Activated T-helper 1 cell treated with Interleukin-2 at 50 U/mL for 16 hours (primary cell): ENCODE measurements at regions not wholly inside any gene's neighbourhood (a gene's known extent, or its start where the extent isn't known, plus 50 kb on each side); places are given as distances from the start of the nearest gene placed in this dataset.

Experiments
- DNase-seq: peaks from one replicate; pipeline ENCODE4 v3.0.0-alpha.2; 2020; ENCODE audit warnings: low read depth

GRCh38 chr12:98146487-98146886 is 368.9 kb upstream of the TMPO start:
- DNase-seq, result no peak

GRCh38 chr12:98149270-98149669 is 366.1 kb upstream of the TMPO start:
- DNase-seq, result no peak

GRCh38 chr12:98149691-98150210 is 365.6 kb upstream of the TMPO start:
- DNase-seq, result no peak

GRCh38 chr12:98151105-98151590 is 364.2 kb upstream of the TMPO start:
- DNase-seq, result no peak

GRCh38 chr12:98151984-98152383 is 363.4 kb upstream of the TMPO start:
- DNase-seq, result no peak

- no peak for DNase-seq
These were observed 360.5 kb upstream of the TMPO start for GRCh38 chr12:98154850-98155249.

GRCh38 chr12:98156697-98157096 is 358.7 kb upstream of the TMPO start:
- no peak for DNase-seq

GRCh38 chr12:98162906-98163678 is 352.3 kb upstream of the TMPO start:
- no peak for DNase-seq

- DNase-seq, result no peak
These were observed 343.1 kb upstream of the TMPO start for GRCh38 chr12:98172304-98172703.

- no peak for DNase-seq
These were observed 342.6 kb upstream of the TMPO start for GRCh38 chr12:98172801-98173200.

- DNase-seq, result no peak
These were observed 341.5 kb upstream of the TMPO start for GRCh38 chr12:98173773-98174427.

- no peak for DNase-seq
These were observed 341.0 kb upstream of the TMPO start for GRCh38 chr12:98174428-98174809.

GRCh38 chr12:98178126-98178525 is 337.3 kb upstream of the TMPO start:
- DNase-seq, result no peak

GRCh38 chr12:98179151-98179550 is 336.2 kb upstream of the TMPO start:
- DNase-seq, result no peak

- DNase-seq, result no peak
These were observed 334.8 kb upstream of the TMPO start for GRCh38 chr12:98180603-98181002.

GRCh38 chr12:98182821-98183220 is 332.6 kb upstream of the TMPO start:
- no peak for DNase-seq

GRCh38 chr12:98185606-98186005 is 329.8 kb upstream of the TMPO start:
- DNase-seq, result no peak

GRCh38 chr12:98188650-98189077 is 326.7 kb upstream of the TMPO start:
- DNase-seq, result no peak

- no peak for DNase-seq
These were observed 320.8 kb upstream of the TMPO start for GRCh38 chr12:98194591-98194990.

GRCh38 chr12:98198261-98198982 is 317.0 kb upstream of the TMPO start:
- DNase-seq, result no peak

GRCh38 chr12:98208816-98209215 is 306.6 kb upstream of the TMPO start:
- DNase-seq, result no peak

- DNase-seq, result no peak
These were observed 303.3 kb upstream of the TMPO start for GRCh38 chr12:98211909-98212695.
